ENCODE measurements at regions not wholly inside any gene's neighbourhood (a gene's known extent, or its start where the extent isn't known, plus 50 kb on each side); places are given as distances from the start of the nearest gene placed in this dataset.

DNA sequence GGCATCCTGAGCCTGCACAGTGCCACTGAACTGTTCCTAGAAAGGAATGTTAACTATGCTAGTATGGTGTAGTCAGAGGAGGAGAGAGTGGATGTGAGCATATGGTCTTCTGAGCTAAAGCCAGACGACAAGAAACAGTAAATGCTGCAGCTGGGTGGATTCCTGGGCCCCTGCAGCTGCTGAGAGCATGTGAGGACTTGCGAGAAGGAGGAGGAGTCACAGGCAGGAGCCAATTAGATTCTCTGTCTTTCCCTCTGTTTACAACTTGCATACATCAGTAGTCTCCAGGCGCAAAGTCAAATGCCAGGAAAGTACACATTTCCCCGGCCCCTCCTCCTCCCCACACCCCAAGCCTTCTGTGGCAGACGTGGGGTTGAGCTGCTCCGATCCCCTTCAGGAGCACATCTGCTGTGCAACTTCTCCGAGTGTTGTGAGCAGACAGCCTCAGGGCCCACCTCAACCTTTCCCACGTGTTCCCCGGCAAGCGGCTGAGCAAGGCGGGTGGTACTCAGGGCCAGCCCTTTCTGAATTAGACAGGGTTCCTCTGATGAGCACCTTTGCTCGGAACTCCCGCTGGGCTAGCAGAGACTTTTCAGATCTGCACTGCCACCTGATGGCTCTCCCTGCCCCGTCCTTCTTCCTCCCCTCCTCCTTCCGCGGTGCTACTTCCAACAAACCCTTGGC lies 108.7 kb upstream of the ATP6AP2 start (continued):
- TF ChIP-seq ZFP36 (IDR thresholded peaks at IDR 0.05; ENCODE audit: borderline replicate concordance, partially characterized antibody) (no peak), SMC3 (IDR thresholded peaks at IDR 0.05) (no peak), HEYL (CRISPR knock-in tag; IDR thresholded peaks at IDR 0.05) (no peak), HDAC2 (IDR thresholded peaks at IDR 0.05) (no peak)

DNA sequence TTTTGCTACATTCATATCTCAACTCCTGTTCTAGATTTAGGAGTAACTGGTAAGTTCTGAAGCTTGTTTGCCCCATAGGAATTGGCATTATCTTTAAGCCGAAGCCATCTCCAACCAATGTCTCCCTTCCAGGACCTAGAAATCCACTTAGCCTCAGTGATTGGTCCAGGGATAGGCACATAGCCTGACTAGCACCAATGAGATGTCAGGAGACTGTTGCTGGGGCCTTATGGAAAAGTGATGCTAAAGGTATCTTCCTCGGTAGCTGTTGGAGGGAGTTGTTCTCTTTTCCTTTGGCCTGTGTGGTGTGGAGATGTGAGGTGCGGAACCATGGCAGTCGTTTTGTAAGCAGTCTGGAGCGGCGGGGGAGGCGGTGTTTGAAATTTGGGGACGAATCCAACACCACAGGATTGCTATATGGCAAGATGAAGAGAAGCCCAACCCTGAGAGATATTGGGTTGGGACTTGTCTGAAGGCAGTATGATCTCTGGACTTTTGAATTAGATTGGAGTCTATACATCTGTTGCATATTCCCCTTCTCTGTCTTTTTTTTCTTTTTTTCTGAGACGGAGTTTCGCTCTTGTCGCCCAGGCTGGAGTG lies 109.8 kb upstream of the ATP6AP2 start:
- Histone ChIP-seq H3K4me2 (no peak overlapping the region), H3K9me3 (no peaks in the 10 kb centered on the region), H3K27ac (no peak overlapping the region), H3K4me1 (peaks cover 17% of the 10 kb centered on the region), H3K4me3 (no peak overlapping the region)
- WGBS (ENCODE audit: missing lambda C conversion rate) = 84% methylated on average over 11 of the region's 11 CpGs
- DNase-seq (ENCODE audit: low read depth in 1 of 2, low spot score in 1 of 2) = peak in 1 of 2 experiments; percentile 9
- ChIA-PET POLR2A (no interaction called here), CTCF (no interaction called here)
- peak in 1 of 2 experiments; percentile 36; a peak in 2 of 6 replicates for ATAC-seq
- peak; percentile 92 for FAIRE-seq
- TF ChIP-seq CBX8 (IDR thresholded peaks at IDR 0.05) (no peak), RFX5 (IDR thresholded peaks at IDR 0.05) (peak; percentile 80)

DNA sequence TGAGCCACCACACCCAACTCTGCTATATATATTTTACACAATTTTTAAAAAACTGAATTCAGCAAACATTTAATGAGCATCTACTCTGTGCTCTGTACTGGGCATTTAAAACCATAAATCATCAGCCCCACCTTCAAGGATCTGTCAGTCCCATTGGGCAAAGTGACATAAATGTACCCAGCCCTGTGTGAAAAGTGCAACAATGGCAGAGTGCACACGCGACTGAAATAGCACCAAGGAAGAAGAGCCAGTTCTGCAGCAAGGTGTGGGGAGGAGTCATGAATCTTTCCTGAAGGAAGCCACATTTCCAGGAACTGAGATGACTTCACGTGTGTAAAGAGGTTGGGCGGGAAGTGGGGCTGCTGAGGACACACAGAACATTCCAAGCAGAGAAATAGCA lies 111.5 kb upstream of the ATP6AP2 start:
- ChIA-PET POLR2A (no interaction called here), CTCF (no interaction called here)
- no peak for DNase-seq (ENCODE audit: low read depth in 1 of 2, low spot score in 1 of 2)
- Histone ChIP-seq H3K4me1 (peaks cover 8% of the 10 kb centered on the region), H3K4me2 (no peak overlapping the region), H3K9me3 (no peaks in the 10 kb centered on the region), H3K4me3 (no peak overlapping the region), H3K27ac (no peak overlapping the region)
- ATAC-seq = no peak
- 55% methylated on average over 4 of the region's 4 CpGs for WGBS (ENCODE audit: missing lambda C conversion rate)
- peak; percentile 39 for FAIRE-seq
- TF ChIP-seq, protein P1, sequence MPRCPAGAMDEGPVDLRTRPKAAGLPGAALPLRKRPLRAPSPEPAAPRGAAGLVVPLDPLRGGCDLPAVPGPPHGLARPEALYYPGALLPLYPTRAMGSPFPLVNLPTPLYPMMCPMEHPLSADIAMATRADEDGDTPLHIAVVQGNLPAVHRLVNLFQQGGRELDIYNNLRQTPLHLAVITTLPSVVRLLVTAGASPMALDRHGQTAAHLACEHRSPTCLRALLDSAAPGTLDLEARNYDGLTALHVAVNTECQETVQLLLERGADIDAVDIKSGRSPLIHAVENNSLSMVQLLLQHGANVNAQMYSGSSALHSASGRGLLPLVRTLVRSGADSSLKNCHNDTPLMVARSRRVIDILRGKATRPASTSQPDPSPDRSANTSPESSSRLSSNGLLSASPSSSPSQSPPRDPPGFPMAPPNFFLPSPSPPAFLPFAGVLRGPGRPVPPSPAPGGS (IDR thresholded peaks at IDR 0.05) = no peak
- TF ChIP-seq SMC3 (IDR thresholded peaks at IDR 0.05) (no peak), KDM1A (IDR thresholded peaks at IDR 0.05; ENCODE audit: low read depth) (no peak), ZNF302 (CRISPR knock-in tag; IDR thresholded peaks at IDR 0.05) (no peak), CBX2 (IDR thresholded peaks at IDR 0.05; ENCODE audit: borderline replicate concordance, low read depth) (no peak)

DNA sequence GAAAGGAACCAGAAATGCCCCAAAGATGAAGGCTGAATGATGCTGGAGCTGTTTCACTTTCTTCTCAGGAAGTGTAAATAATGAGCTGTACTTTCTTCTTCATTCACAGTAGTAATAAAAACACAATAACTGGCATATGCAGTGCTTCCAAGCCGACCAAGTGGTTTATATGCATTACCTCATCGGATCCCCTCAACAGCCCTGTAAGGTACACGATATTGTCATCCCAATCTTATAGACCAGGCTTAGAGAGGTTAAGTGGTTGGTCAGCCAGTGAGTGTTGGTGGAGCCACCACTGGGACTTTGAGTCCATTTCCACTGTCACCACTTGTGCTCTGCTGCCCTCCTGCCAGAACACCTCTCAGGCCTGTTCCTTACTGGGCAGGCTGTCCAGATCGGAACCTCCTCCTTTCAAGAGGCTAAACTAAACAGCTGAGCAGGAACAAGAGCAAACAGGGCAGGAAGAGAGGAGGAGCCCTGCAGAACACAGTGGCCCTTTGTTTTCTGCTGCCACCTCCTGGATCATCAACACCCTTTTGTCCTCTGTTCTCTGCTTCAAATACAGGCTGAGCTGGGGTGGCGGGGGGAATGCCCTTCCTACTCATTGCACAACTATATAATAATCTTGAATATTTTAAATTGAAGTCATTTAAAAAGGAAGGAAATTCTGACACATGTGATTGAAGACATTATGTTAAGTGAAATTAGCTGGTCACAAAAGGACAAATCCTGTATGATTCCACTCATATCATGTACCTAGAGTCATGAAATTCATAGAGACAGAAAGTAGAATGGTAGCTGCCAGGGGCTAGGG lies 112.5 kb upstream of the ATP6AP2 start:
- ATAC-seq (peak; percentile 87 to 92), FAIRE-seq (peak; percentile 93), DNase-seq (ENCODE audit: low read depth in 1 of 2, low spot score in 1 of 2) (peak; percentile 21 to 66)
- Histone ChIP-seq H3K27ac (peak overlapping the region; percentile 16 to 41; a peak in 1 of 6 replicates), H3K4me3 (no peak overlapping the region), H3K4me1 (no peaks in the 10 kb centered on the region; the same call in 2 of the 3 replicates), H3K4me2 (peak overlapping the region; percentile 52), H3K9me3 (no peaks in the 10 kb centered on the region)
- 9% methylated on average over 5 of the region's 5 CpGs for WGBS (ENCODE audit: missing lambda C conversion rate)
- TF ChIP-seq SMC3 (IDR thresholded peaks at IDR 0.05) (peak; percentile 72), RNF2 (IDR thresholded peaks at IDR 0.05; ENCODE audit: borderline replicate concordance, low read depth) (no peak), RCOR1 (IDR thresholded peaks at IDR 0.05; ENCODE audit: low read depth, low read length) (no peak), RAD21 (conservative IDR thresholded peaks at IDR 0.05 in 1 of 2, IDR thresholded peaks at IDR 0.05 in 1 of 2) (peak; percentile 68 to 77), NPAS2 (CRISPR knock-in tag; IDR thresholded peaks at IDR 0.05; ENCODE audit: borderline replicate concordance) (no peak), JUN (IDR thresholded peaks at IDR 0.05) (no peak)
- TF ChIP-seq, protein P2, sequence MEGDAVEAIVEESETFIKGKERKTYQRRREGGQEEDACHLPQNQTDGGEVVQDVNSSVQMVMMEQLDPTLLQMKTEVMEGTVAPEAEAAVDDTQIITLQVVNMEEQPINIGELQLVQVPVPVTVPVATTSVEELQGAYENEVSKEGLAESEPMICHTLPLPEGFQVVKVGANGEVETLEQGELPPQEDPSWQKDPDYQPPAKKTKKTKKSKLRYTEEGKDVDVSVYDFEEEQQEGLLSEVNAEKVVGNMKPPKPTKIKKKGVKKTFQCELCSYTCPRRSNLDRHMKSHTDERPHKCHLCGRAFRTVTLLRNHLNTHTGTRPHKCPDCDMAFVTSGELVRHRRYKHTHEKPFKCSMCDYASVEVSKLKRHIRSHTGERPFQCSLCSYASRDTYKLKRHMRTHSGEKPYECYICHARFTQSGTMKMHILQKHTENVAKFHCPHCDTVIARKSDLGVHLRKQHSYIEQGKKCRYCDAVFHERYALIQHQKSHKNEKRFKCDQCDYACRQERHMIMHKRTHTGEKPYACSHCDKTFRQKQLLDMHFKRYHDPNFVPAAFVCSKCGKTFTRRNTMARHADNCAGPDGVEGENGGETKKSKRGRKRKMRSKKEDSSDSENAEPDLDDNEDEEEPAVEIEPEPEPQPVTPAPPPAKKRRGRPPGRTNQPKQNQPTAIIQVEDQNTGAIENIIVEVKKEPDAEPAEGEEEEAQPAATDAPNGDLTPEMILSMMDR (IDR thresholded peaks at IDR 0.05) = peak; percentile 52
- TF ChIP-seq, protein P3, sequence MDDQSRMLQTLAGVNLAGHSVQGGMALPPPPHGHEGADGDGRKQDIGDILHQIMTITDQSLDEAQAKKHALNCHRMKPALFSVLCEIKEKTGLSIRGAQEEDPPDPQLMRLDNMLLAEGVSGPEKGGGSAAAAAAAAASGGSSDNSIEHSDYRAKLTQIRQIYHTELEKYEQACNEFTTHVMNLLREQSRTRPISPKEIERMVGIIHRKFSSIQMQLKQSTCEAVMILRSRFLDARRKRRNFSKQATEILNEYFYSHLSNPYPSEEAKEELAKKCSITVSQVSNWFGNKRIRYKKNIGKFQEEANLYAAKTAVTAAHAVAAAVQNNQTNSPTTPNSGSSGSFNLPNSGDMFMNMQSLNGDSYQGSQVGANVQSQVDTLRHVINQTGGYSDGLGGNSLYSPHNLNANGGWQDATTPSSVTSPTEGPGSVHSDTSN (IDR thresholded peaks at IDR 0.05) = no peak
- TF ChIP-seq, protein P4, sequence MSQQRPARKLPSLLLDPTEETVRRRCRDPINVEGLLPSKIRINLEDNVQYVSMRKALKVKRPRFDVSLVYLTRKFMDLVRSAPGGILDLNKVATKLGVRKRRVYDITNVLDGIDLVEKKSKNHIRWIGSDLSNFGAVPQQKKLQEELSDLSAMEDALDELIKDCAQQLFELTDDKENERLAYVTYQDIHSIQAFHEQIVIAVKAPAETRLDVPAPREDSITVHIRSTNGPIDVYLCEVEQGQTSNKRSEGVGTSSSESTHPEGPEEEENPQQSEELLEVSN (IDR thresholded peaks at IDR 0.05; ENCODE audit: borderline replicate concordance, low read depth) = no peak
- CTCF ChIA-PET = interaction anchor here (0.6 to 1.3 kb wide), 4 partner anchors 16 to 145 kb away, joined by 3 to 4 read pairs (median 3); no protein-coding TSS in a partner anchor
- POLR2A ChIA-PET = no interaction called here
